ENCODE measurements at regions not wholly inside any gene's neighbourhood (a gene's known extent, or its start where the extent isn't known, plus 50 kb on each side); places are given as distances from the start of the nearest gene placed in this dataset.

GRCh38 chr2:128441341-128442052 lies 122.8 kb upstream of the HS6ST1 start:
- TF ChIP-seq, protein P1, sequence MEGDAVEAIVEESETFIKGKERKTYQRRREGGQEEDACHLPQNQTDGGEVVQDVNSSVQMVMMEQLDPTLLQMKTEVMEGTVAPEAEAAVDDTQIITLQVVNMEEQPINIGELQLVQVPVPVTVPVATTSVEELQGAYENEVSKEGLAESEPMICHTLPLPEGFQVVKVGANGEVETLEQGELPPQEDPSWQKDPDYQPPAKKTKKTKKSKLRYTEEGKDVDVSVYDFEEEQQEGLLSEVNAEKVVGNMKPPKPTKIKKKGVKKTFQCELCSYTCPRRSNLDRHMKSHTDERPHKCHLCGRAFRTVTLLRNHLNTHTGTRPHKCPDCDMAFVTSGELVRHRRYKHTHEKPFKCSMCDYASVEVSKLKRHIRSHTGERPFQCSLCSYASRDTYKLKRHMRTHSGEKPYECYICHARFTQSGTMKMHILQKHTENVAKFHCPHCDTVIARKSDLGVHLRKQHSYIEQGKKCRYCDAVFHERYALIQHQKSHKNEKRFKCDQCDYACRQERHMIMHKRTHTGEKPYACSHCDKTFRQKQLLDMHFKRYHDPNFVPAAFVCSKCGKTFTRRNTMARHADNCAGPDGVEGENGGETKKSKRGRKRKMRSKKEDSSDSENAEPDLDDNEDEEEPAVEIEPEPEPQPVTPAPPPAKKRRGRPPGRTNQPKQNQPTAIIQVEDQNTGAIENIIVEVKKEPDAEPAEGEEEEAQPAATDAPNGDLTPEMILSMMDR (IDR thresholded peaks at IDR 0.05; ENCODE audit: extremely low read depth in 1 of 2, insufficient read depth in 1 of 2, low read depth in 1 of 2, low read length in 2 of 2), result no peak
- no peak for TF ChIP-seq EZH2 (IDR thresholded peaks at IDR 0.05; ENCODE audit: borderline replicate concordance, low read depth, low read length, severe bottlenecking)
- no peak for TF ChIP-seq POLR2A (IDR thresholded peaks at IDR 0.05; ENCODE audit: low read depth, low read length)
- TF ChIP-seq POLR2AphosphoS5 (IDR thresholded peaks at IDR 0.05; ENCODE audit: insufficient read depth, low read depth, low read length), result no peak
